GM19043 (cell line): ENCODE measurements at regions not wholly inside any gene's neighbourhood (a gene's known extent, or its start where the extent isn't known, plus 50 kb on each side); places are given as distances from the start of the nearest gene placed in this dataset.

ENCODE experiments used
- ATAC-seq: cut with Tn5 transposase; IDR thresholded peaks from one replicate; pipeline ENCODE4 v1.9.1; 2021; ENCODE audit warnings: low read depth; ENCODE audit not compliant: unreplicated experiment

DNA sequence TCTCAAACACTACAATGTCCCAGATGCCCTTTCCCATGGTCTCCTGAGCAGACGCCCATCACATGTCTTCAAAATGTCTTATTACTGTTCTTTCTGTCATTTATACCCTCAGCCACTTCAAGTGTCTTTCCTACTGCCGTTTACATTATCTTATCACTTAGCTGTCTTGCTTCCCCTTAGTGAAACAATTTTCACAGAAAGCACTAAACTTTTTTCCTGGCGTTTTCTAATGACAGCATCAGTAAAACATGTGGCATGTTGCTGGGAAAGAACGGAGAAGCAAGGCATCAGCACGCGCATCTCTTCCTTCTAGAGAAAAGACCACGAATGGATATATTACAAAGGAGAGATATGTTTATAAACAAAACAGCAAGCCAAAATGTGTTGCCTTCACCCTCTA lies 189.7 kb upstream of the SLIT2 start:
- no peak for ATAC-seq

DNA sequence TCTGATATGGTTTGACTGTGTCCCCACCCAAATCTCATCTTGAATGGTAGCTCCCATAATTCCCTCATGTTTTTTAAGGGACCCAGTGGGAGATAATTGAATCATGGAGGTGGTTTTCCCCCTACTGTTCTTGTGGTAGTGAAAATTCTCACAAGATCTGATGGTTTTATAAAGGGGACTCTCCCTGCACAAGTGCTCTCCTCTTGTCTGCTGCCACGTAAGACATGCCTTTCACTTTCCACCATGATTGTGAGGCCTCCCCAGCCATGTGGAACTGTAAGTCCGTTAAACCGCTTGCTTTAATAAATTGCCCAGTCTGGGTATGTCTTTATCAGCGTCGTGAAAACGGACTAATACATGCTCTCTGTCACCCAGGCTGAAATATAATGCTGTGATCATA lies 200.9 kb upstream of the SLIT2 start:
- ATAC-seq: no peak

DNA sequence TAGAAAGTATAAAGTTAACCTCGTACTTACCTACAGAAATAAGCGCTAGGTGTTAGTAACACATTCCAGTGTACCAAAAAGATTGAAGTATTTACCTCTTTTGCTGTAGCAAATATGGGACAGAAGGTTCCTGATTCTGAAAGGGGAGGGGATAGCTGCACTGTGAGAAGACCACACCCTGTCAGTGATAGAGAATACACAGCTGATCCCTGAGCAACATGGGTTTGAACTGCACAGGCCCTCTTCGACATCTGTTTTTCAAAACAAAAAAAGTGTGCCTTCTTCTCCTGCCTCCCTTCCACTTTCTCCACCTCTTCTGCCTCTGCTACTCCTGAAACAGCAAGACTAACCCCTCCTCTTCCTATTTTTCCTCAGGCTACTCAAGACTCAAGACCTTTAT lies 201.8 kb upstream of the SLIT2 start:
- no peak for ATAC-seq

DNA sequence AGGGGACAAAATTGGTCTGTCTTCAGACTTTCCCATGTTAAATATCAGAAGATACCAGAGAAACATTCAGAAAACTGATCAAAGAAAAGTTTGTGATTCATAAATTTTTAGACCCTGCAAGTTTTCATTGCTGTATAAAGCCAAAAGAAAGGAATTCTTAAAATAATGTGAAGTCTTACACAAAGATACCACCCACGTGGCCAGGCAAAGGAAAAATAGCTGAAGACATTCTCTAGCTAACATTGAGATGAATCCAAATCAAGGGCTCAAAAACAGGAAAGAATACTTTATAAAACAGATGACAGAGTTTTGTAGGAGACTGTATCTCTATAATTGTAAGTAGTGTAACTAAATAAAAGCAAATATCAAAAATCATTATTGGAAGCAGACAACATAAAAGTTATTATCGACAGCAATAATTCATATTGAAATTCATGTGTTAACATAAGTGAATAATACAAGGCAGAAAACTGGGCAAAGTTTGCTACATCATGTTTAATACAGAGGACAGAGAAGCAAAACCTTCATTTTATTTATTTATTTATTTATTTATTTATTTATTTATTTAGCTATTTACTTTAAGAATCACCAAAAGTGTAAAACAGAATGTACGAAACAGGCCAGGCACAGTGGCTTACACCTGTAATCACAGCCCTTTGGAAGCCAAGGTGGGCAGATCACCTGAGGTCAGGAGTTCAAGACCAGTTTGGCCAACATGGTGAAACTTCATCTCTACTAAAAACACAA lies 204.6 kb upstream of the SLIT2 start:
- ATAC-seq: no peak

GRCh38 chr4:20046179-20046578 lies 205.5 kb upstream of the SLIT2 start:
- no peak for ATAC-seq

DNA sequence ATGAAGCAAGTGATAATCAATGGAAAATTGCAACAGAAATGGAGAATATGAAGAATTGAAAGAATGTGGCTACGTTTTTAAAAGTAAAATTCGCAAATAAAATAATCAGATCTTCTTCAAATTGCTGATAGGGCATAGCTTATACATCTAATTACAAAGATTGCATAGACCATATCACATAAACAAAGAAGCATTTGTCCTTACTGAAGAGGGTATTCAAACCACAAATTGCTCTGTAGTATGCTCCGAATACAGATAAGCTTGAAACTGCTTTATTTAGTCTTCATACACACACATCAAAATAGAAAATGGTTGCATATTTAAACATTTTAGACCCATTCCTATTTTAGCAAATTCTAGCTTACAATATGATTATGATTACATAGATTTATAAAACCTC lies 206.7 kb upstream of the SLIT2 start:
- no peak for ATAC-seq

- no peak for ATAC-seq
These were observed 207.2 kb upstream of the SLIT2 start for GRCh38 chr4:20044502-20044911.

- no peak for ATAC-seq
These were observed 207.7 kb upstream of the SLIT2 start for GRCh38 chr4:20043991-20044390.

GRCh38 chr4:20042769-20043168 lies 208.9 kb upstream of the SLIT2 start:
- no peak for ATAC-seq

- ATAC-seq: no peak
These were observed 209.8 kb upstream of the SLIT2 start for GRCh38 chr4:20041839-20042407.

- ATAC-seq: no peak
These were observed 214.0 kb upstream of the SLIT2 start for GRCh38 chr4:20037745-20038144.

DNA sequence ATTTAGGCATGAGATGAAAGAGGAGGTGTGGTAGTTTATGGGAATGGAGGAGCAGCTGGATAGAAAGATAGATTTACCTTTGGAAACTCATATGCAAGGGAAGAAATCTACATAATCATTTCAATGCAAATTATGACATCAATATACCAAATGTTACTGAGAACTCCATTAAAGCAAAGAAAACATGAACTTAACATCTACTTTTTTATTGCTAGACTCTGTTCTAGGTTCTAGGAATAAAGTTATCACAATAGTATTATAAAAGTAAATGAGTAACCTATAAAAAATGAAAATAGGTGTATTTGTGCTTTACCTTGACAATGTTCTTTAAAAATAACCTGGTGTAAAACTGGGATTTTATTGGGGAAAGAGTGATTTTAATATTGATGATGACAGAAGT lies 221.6 kb upstream of the SLIT2 start:
- no peak for ATAC-seq

- no peak for ATAC-seq
These were observed 223.1 kb upstream of the SLIT2 start for GRCh38 chr4:20028645-20029044.

DNA sequence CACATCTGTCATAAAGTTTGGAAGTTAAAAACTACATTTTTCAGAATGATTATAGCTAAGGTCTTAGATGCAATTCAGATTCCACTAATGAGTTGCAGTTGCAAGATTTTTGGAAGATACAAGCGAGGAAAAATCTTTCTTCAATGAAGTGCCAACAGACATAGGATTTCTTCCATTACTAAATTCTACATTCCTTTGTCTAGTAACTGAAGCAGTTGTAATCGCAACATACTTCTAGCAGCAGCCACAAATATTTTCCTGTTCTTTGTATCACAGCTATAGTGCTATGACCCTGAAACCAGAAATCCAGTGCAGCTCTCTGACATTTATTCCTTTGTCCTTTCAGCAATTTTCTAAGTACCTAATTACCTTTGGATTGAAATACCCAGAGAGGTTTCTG lies 225.2 kb upstream of the SLIT2 start:
- no peak for ATAC-seq

DNA sequence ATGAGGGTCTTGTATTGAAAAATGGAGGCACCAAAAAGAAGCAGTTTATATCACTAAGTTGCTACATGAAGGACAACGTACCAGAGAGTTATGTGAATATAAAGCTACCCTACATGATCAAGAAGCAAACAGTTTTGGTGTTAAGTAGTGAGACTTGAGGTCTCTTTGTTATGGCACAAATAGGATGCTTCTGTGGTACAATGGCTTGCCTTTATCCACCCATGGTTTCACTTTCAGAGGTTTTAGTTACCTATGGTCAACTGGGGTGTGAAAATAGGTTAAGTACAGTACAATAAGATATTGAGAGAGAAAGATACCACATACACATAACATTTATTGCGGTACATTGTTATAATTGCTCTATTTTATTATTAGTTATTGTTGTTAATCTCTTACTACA lies 229.2 kb upstream of the SLIT2 start:
- ATAC-seq: no peak

DNA sequence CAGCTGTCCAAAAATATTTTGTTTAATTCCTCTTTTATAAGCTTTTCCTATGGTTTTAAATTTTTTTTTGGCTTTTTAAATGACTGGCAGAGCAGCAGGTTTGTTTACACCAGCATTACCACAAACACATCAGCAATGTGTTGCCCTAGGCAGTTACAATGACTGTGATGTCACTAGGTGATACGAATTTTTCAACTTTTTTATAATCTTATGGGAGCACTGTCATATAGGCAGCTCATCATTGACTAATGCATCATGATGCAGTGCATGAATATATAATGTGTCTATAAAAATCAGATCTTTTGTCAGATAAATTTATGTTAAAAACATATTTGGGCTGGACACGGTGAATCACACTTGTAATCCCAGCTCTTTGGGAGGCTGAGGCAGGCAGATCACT lies 231.6 kb upstream of the SLIT2 start:
- no peak for ATAC-seq

DNA sequence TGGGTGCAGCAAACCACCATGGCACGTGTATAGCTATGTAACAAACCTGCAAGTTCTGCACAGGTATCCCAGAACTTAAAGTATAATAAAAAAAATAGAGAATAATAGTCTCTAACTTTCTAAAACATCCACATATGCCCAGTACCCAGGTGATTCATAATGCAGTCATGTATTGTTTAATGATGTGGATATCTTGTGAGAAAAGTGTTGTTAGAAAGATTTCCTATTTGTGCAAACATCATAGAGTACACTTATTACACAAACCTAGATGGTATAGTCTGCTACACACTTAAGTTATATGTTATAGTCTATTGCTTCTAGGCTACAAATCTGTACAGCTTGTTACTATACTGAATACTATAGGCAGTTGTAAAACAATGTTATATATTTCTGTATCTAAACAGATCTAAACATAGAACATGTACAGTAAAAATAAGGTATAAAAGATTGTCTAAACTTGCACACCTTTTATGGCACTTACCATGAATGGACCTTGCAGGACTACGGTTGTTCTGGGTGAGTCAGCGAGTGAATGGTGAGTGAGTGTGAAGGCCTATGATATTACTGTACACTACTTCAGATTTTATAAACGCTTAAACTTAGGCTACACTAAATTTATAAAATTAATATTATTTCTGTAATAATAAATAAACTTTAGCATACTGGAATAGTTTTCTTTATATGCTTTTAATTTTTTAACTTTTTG lies 232.2 kb upstream of the SLIT2 start:
- ATAC-seq: no peak

GRCh38 chr4:20017777-20018115 lies 234.0 kb upstream of the SLIT2 start:
- no peak for ATAC-seq

DNA sequence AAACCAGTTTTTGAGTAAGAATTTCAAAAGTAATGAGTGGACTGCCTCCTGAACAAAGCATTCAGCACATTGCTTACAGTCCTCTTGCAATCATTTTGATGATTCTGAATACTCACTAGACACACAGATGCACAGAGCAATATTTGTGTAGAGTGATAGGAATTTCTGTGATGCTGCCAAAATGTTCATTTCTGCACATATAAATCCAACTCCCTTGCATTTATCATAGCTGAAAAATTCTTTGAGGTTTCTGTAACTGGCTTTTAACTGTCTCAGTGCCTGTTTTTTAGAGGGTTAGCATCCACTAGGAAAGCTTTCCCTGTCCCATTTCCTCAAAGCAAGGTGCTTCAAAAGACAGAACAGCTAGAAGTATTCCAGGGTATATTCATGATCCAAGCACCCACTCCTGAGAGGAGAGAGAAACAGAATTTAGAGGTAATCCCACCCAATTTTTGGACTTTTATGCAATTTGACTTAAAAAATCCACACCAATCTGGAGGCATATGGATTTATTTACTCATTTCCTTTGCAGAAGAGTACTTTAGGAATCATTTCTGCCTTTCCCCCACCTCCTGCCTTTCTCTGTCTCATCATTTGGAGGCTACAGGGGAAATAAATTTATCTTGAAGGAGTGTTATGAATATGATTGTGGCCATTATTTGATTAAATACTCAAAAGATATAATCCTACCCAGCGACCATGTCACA lies 234.5 kb upstream of the SLIT2 start:
- no peak for ATAC-seq

DNA sequence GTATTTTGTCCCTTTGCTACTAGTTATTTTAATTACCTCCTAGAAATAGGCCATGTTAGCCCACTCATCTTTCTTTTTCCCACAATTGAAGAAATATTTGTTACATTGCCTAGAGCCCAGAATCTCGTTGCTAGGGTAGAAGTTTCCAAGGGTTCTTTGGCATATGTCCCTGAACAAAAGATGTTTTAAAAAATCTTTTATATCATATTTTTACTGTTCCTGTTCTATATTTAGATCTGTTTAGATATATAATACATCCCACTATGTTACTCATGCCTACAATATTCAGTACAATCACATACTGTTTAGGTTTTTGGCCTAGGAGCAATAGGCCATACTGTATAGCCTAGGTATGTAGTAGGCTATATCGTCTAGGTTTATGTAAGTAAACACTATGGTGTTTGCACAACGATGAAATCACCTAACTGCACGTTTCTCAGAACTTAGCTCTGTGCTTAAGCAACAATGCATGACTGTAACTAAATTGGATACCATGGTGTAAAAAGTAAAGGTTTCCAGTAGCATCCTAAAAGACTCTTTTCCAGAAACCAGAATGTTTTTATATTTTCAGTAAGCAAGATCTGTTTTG lies 236.0 kb upstream of the SLIT2 start:
- no peak for ATAC-seq
